ENCODE measurements at regions not wholly inside any gene's neighbourhood (a gene's known extent, or its start where the extent isn't known, plus 50 kb on each side); places are given as distances from the start of the nearest gene placed in this dataset.
"Not testable (repeated sequence)": the region's sequence is repeated elsewhere in the genome, so short reads cannot be mapped to it uniquely, and the experiment has no call there.

DNA sequence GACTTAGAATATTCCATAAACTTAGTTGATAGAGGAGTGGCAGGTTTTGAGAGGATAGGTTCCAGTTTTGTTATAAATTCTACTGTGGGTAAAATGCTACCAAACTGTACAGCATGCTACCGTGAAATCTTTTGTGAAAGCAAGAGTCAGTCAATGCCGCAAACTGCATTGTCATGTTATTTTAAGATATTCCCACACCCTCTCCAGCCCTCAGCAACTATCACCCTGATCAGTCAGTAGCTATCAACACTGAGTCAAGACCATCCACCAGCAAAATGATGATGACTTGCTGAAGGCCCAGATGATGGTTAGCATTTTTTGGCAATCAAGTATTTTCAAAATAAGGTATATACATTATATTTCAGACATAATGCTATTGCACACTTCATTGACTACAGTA lies 182.4 kb upstream of the ZNF337 start:
- H3K9me3 ChIP-seq (ENCODE audit: low read length); H3K36me3 ChIP-seq (ENCODE audit: insufficient read depth, low read length); POLR2A ChIA-PET; H3K9me2 ChIP-seq (ENCODE audit: insufficient read depth, low read length); H4K20me1 ChIP-seq (ENCODE audit: insufficient read depth, low read length); CTCF ChIA-PET (ENCODE audit: unreplicated experiment); H3K4me2 ChIP-seq (ENCODE audit: low read length); H3K27ac ChIP-seq (ENCODE audit: low read depth, low read length, poor library complexity, severe bottlenecking); BruUV-seq (replicated peaks); H3K4me3 ChIP-seq (ENCODE audit: low read depth, low read length, poor library complexity, severe bottlenecking); H3K4me1 ChIP-seq (ENCODE audit: insufficient read depth, low read length, poor library complexity, severe bottlenecking); DNase-seq (ENCODE audit: low spot score); H3K79me2 ChIP-seq (ENCODE audit: insufficient read depth, low read depth, low read length); intact Hi-C loops (cut with micrococcal nuclease; ENCODE audit: unreplicated experiment); H2AFZ ChIP-seq (ENCODE audit: low read length): not testable (repeated sequence)

DNA sequence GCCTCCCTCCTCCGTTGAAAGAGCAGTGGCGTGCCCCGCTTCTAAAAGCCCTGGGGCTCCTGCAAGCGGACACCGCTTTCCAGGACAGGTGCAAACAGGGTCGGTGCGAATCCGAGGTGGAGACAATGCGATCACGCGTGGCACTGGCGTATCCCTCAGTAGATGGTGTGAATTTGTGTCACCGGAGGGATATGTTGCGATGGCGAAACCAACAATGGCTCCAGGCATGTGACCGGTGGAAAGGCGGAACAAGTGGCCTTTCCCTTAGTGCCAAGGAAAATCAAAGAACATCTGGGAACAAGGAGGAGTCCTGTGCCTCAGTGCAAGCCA lies 172.0 kb upstream of the ZNF337 start:
- H2AFZ ChIP-seq (ENCODE audit: low read length); intact Hi-C loops (cut with micrococcal nuclease; ENCODE audit: unreplicated experiment); H3K79me2 ChIP-seq (ENCODE audit: insufficient read depth, low read depth, low read length); H3K27ac ChIP-seq (ENCODE audit: low read depth, low read length, poor library complexity, severe bottlenecking); H3K9me2 ChIP-seq (ENCODE audit: insufficient read depth, low read length); H3K4me2 ChIP-seq (ENCODE audit: low read length); H3K4me3 ChIP-seq (ENCODE audit: low read depth, low read length, poor library complexity, severe bottlenecking); H3K36me3 ChIP-seq (ENCODE audit: insufficient read depth, low read length); H3K9me3 ChIP-seq (ENCODE audit: low read length); CTCF ChIA-PET (ENCODE audit: unreplicated experiment); DNase-seq (ENCODE audit: low spot score); H4K20me1 ChIP-seq (ENCODE audit: insufficient read depth, low read length); BruUV-seq (replicated peaks); POLR2A ChIA-PET; H3K4me1 ChIP-seq (ENCODE audit: insufficient read depth, low read length, poor library complexity, severe bottlenecking): not testable (repeated sequence)

DNA sequence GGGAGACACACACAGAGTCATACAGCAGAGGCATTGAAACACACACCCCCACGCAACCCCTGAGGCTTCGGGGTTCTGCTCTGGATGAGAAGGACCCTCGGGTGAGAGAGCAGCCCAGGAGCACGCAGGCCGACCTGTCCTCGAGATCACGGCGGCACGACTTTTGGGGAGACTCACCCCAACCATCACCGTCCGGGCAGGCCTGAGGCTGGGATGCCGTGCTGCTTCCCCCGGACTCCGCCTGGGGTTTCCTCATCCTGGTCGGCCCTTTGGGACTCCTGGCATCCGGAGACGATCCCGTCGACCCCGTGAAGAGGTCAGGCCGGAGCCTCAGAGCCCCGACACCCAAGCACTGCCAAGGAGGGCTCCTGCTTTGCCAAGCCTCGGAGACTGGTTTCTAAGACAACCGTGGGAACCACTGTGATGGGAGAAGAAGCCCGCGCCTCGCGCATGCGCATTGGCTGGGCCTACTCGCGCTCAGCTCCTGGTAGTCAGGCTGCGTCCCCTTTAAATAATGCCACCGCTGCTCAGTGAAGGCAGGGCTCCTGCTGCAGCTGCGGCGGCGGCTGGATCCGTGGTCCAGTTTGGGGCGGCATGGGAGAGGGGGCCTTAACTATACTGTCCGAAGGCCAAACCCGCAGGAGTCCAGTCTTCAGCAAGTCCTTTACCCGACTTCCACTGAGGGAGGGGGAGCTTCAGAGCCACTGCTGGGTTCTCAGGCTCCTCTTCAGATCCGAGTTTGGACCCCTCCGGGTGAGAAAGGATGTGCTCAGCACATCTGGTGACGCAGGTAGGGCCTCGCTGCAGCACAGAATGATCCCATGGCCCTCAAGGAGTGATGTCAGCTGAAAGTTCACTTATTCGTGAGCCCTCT lies 171.4 kb upstream of the ZNF337 start:
- H3K4me2 ChIP-seq (ENCODE audit: low read length) = no peak overlapping the region
- ChIA-PET CTCF (ENCODE audit: unreplicated experiment) (no interaction called here), POLR2A (no interaction called here)
- BruUV-seq (replicated peaks) = no TSS peak
- no peak overlapping the region for H3K27ac ChIP-seq (ENCODE audit: low read depth, low read length, poor library complexity, severe bottlenecking)
- intact Hi-C loops (cut with micrococcal nuclease; ENCODE audit: unreplicated experiment) = no loop called here
- H3K9me3 ChIP-seq (ENCODE audit: low read length) = no peaks in the 10 kb centered on the region
- H3K79me2 ChIP-seq (ENCODE audit: insufficient read depth, low read depth, low read length) = no peaks in the 10 kb centered on the region
- H2AFZ ChIP-seq (ENCODE audit: low read length) = no peak overlapping the region
- H3K9me2 ChIP-seq (ENCODE audit: insufficient read depth, low read length) = no peaks in the 10 kb centered on the region
- H3K4me3 ChIP-seq (ENCODE audit: low read depth, low read length, poor library complexity, severe bottlenecking) = no peak overlapping the region
- no peaks in the 10 kb centered on the region for H3K4me1 ChIP-seq (ENCODE audit: insufficient read depth, low read length, poor library complexity, severe bottlenecking)
- no peak for DNase-seq (ENCODE audit: low spot score)
- no peaks in the 10 kb centered on the region for H4K20me1 ChIP-seq (ENCODE audit: insufficient read depth, low read length)
- no peaks in the 10 kb centered on the region for H3K36me3 ChIP-seq (ENCODE audit: insufficient read depth, low read length)
- TF ChIP-seq EZH2phosphoT487 (IDR thresholded peaks at IDR 0.05; ENCODE audit: borderline replicate concordance, low read depth, low read length) = no peak
- TF ChIP-seq, protein P1, sequence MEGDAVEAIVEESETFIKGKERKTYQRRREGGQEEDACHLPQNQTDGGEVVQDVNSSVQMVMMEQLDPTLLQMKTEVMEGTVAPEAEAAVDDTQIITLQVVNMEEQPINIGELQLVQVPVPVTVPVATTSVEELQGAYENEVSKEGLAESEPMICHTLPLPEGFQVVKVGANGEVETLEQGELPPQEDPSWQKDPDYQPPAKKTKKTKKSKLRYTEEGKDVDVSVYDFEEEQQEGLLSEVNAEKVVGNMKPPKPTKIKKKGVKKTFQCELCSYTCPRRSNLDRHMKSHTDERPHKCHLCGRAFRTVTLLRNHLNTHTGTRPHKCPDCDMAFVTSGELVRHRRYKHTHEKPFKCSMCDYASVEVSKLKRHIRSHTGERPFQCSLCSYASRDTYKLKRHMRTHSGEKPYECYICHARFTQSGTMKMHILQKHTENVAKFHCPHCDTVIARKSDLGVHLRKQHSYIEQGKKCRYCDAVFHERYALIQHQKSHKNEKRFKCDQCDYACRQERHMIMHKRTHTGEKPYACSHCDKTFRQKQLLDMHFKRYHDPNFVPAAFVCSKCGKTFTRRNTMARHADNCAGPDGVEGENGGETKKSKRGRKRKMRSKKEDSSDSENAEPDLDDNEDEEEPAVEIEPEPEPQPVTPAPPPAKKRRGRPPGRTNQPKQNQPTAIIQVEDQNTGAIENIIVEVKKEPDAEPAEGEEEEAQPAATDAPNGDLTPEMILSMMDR (conservative IDR thresholded peaks at IDR 0.05; ENCODE audit: low read length) = no peak

DNA sequence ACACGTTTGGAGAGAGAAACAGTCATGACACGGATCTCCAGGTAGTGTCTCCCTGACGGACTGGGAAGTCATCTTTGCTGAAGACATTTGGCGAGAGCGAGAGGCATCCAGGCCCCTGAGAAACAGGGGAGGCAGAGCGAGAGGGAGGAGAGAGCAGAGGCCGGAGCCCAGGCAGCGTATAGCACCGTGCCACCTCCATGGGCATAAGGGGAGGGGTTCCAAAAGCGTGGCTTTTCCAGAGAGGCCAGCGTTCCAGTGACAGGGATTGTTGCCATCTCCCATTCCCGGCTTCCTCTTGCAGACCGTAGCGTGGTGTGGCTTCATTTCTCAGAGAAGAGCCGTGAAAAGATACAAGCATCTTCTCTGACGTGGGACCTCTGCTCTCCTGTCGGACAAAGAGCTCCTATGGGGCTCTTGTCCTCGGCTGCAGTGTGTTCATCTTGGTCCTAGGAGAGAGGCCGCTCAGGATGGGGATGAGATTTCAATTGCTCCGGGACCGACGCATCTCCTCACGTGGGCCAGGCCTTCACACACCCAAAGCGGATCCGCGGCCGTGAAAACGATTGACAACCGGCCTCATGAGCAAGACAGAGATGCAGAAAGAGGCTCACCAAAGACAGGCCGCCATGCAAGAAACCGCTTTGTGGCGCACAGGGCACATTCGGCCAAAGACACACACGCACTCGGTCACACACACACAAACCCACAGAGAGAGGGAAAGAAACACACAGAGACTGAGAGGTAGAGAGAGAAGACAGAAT lies 170.5 kb upstream of the ZNF337 start:
- H3K36me3 ChIP-seq (ENCODE audit: insufficient read depth, low read length); H3K9me3 ChIP-seq (ENCODE audit: low read length); H2AFZ ChIP-seq (ENCODE audit: low read length); H3K4me2 ChIP-seq (ENCODE audit: low read length); H3K27ac ChIP-seq (ENCODE audit: low read depth, low read length, poor library complexity, severe bottlenecking); H3K4me3 ChIP-seq (ENCODE audit: low read depth, low read length, poor library complexity, severe bottlenecking); POLR2A ChIA-PET; DNase-seq (ENCODE audit: low spot score); CTCF ChIA-PET (ENCODE audit: unreplicated experiment); BruUV-seq (replicated peaks); intact Hi-C loops (cut with micrococcal nuclease; ENCODE audit: unreplicated experiment); H4K20me1 ChIP-seq (ENCODE audit: insufficient read depth, low read length); H3K79me2 ChIP-seq (ENCODE audit: insufficient read depth, low read depth, low read length); H3K9me2 ChIP-seq (ENCODE audit: insufficient read depth, low read length); H3K4me1 ChIP-seq (ENCODE audit: insufficient read depth, low read length, poor library complexity, severe bottlenecking): not testable (repeated sequence)
